ENCODE measurements at regions not wholly inside any gene's neighbourhood (a gene's known extent, or its start where the extent isn't known, plus 50 kb on each side); places are given as distances from the start of the nearest gene placed in this dataset.

DNA sequence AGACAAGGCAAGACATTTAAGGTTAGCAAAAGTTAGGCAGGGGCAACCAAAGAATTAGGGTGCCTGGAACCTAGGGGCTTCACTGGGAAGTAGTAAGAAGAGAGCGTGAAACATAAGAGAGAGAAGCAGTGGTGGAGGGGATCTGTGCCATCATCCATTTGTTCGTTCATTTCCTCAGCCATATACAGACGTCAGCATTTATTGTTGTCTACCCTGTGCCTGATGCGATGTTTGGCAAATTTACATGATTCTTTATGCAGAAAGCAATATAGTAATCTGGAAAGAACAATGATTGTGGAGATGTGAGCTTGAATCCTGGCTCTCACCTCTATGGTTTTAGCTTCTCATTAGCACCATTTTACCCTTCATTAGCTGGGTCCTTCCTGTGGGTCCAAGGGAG, 477.5 kb upstream of the MPDZ start:
- TF ChIP-seq, protein P1, sequence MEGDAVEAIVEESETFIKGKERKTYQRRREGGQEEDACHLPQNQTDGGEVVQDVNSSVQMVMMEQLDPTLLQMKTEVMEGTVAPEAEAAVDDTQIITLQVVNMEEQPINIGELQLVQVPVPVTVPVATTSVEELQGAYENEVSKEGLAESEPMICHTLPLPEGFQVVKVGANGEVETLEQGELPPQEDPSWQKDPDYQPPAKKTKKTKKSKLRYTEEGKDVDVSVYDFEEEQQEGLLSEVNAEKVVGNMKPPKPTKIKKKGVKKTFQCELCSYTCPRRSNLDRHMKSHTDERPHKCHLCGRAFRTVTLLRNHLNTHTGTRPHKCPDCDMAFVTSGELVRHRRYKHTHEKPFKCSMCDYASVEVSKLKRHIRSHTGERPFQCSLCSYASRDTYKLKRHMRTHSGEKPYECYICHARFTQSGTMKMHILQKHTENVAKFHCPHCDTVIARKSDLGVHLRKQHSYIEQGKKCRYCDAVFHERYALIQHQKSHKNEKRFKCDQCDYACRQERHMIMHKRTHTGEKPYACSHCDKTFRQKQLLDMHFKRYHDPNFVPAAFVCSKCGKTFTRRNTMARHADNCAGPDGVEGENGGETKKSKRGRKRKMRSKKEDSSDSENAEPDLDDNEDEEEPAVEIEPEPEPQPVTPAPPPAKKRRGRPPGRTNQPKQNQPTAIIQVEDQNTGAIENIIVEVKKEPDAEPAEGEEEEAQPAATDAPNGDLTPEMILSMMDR (conservative IDR thresholded peaks at IDR 0.05; ENCODE audit: low read depth in 2 of 2) = no peak
- TF ChIP-seq REST (IDR thresholded peaks at IDR 0.05; ENCODE audit: unreplicated experiment) = no peak
- no peak for TF ChIP-seq EZH2phosphoT487 (IDR thresholded peaks at IDR 0.05; ENCODE audit: unreplicated experiment)
- TF ChIP-seq EZH2 (IDR thresholded peaks at IDR 0.05; ENCODE audit: low read depth, unreplicated experiment) = no peak
- no peak for TF ChIP-seq POLR2AphosphoS5 (IDR thresholded peaks at IDR 0.05; ENCODE audit: low read depth)
- TF ChIP-seq ZNF331 (CRISPR knock-in tag; IDR thresholded peaks at IDR 0.05; ENCODE audit: low read depth) = no peak
- no peak for TF ChIP-seq ETS1 (IDR thresholded peaks at IDR 0.05)

All from GM23338 (cell line).